WTC11 (cell line): ENCODE measurements at regions not wholly inside any gene's neighbourhood (a gene's known extent, or its start where the extent isn't known, plus 50 kb on each side); places are given as distances from the start of the nearest gene placed in this dataset.
A peak's percentile ranks its signal among the peaks of the same experiment; 100 is the strongest.

Experiments
- ATAC-seq: fragments of 200-7000 bp; cut with Tn5 transposase; 2 replicates; pipeline ENCODE4 v1.10.0; 2021; ENCODE audit warnings: mild to moderate bottlenecking, moderate library complexity
- CTCF ChIA-PET: fragments of 300-600 bp; sonication (Branson Sonifier 250); formaldehyde crosslinking; loops from one replicate; lab custom pipeline; 2021; ENCODE audit warnings: antibody characterized with exemption; lab: Charles Lee
- POLR2A ChIA-PET: fragments of 350-600 bp; sonication (Branson Sonifier 250); formaldehyde crosslinking; loops from one replicate; lab custom pipeline; 2021; ENCODE audit warnings: antibody characterized with exemption; lab: Charles Lee
- DNase-seq: peaks from one replicate; pipeline ENCODE4 v3.0.0; 2021; ENCODE audit warnings: low spot score
- H3K27ac Mint-ChIP-seq: 2 replicates; pipeline ENCODE4 v1.8.0; 2021; ENCODE audit warnings: mixed read lengths
- H3K27me3 Mint-ChIP-seq: 2 replicates; pipeline ENCODE4 v1.8.0; 2021; ENCODE audit warnings: low read depth, mild to moderate bottlenecking, moderate library complexity, mixed read lengths
- H3K36me3 Mint-ChIP-seq: 2 replicates; pipeline ENCODE4 v1.8.0; 2021; ENCODE audit warnings: mixed read lengths
- H3K4me1 Mint-ChIP-seq: 2 replicates; pipeline ENCODE4 v1.8.0; 2022; ENCODE audit warnings: mixed read lengths
- H3K4me3 Mint-ChIP-seq: 2 replicates; pipeline ENCODE4 v1.8.0; 2021; ENCODE audit warnings: mild to moderate bottlenecking, moderate library complexity, mixed read lengths
- H3K9me3 Mint-ChIP-seq: 2 replicates; pipeline ENCODE4 v1.8.0; 2021; ENCODE audit warnings: mixed read lengths
- ATF2 ChIP-seq: sonication (generic); formaldehyde crosslinking; IDR thresholded peaks from 2 replicates; pipeline ENCODE4 v1.8.1; 2022; ENCODE audit warnings: low read depth, missing genetic modification reagents, borderline replicate concordance
- CDX4 ChIP-seq: fragments of 250-450 bp; sonication (Bioruptor Pico); IDR thresholded peaks from 2 replicates; pipeline ENCODE4 v1.9.0; 2021; ENCODE audit warnings: moderate library complexity, mild to moderate bottlenecking, inconsistent platforms, borderline replicate concordance
- E2F1 ChIP-seq: sonication (generic); formaldehyde crosslinking; IDR thresholded peaks from 2 replicates; pipeline ENCODE4 v1.8.0; 2022; ENCODE audit warnings: mild to moderate bottlenecking, missing genetic modification reagents
- E2F5 ChIP-seq: sonication (generic); formaldehyde crosslinking; IDR thresholded peaks from 2 replicates; pipeline ENCODE4 v1.8.1; 2022; ENCODE audit warnings: mild to moderate bottlenecking, moderate library complexity, missing genetic modification reagents
- ELF4 ChIP-seq: sonication (generic); formaldehyde crosslinking; IDR thresholded peaks from 2 replicates; pipeline ENCODE4 v1.8.1; 2022; ENCODE audit warnings: low read depth, mild to moderate bottlenecking, moderate library complexity, missing genetic modification reagents
- EMX1 ChIP-seq: fragments of 250-450 bp; sonication (Bioruptor Pico); IDR thresholded peaks from 2 replicates; pipeline ENCODE4 v1.8.0; 2021; ENCODE audit warnings: mild to moderate bottlenecking
- ETV6 ChIP-seq: sonication (generic); formaldehyde crosslinking; IDR thresholded peaks from 2 replicates; pipeline ENCODE4 v1.8.1; 2022; ENCODE audit warnings: mild to moderate bottlenecking, missing genetic modification reagents
- FOXK1 ChIP-seq: sonication (generic); formaldehyde crosslinking; IDR thresholded peaks from 2 replicates; pipeline ENCODE4 v1.8.0; 2022; ENCODE audit warnings: mild to moderate bottlenecking, moderate library complexity, missing genetic modification reagents
- GABPB1 ChIP-seq: sonication (generic); formaldehyde crosslinking; IDR thresholded peaks from 2 replicates; pipeline ENCODE4 v1.8.1; 2023; ENCODE audit warnings: mild to moderate bottlenecking, missing genetic modification reagents
- HMGA2 ChIP-seq: fragments of 250-450 bp; sonication (Bioruptor Pico); IDR thresholded peaks from 2 replicates; pipeline ENCODE4 v1.4.0; 2021; ENCODE audit warnings: mild to moderate bottlenecking, moderate library complexity
- HMGXB4 ChIP-seq: sonication (generic); formaldehyde crosslinking; IDR thresholded peaks from 2 replicates; pipeline ENCODE4 v1.8.1; 2023; ENCODE audit warnings: mild to moderate bottlenecking, moderate library complexity, missing genetic modification reagents
- IRF2 ChIP-seq: sonication (generic); formaldehyde crosslinking; IDR thresholded peaks from 2 replicates; pipeline ENCODE4 v1.8.0; 2022; ENCODE audit warnings: low read depth, missing genetic modification reagents, borderline replicate concordance
- JAZF1 ChIP-seq: fragments of 250-450 bp; sonication (Bioruptor Pico); IDR thresholded peaks from 2 replicates; pipeline ENCODE4 v1.9.0; 2021; ENCODE audit warnings: moderate library complexity, mild to moderate bottlenecking, inconsistent platforms
- NFE2L1 ChIP-seq: sonication (generic); formaldehyde crosslinking; IDR thresholded peaks from 2 replicates; pipeline ENCODE4 v1.8.1; 2023; ENCODE audit warnings: missing genetic modification reagents
- NR2C2 ChIP-seq: sonication (generic); formaldehyde crosslinking; IDR thresholded peaks from 2 replicates; pipeline ENCODE4 v1.8.0; 2022; ENCODE audit warnings: mild to moderate bottlenecking, missing genetic modification reagents
- NR3C1 ChIP-seq: sonication (generic); formaldehyde crosslinking; conservative IDR thresholded peaks from 2 replicates; pipeline ENCODE4 v1.8.1; 2023; ENCODE audit warnings: low read depth, mild to moderate bottlenecking, missing genetic modification reagents
- RORB ChIP-seq: fragments of 250-450 bp; sonication (Bioruptor Pico); IDR thresholded peaks from 2 replicates; pipeline ENCODE4 v1.9.0; 2021; ENCODE audit warnings: mild to moderate bottlenecking
- SMAD3 ChIP-seq: sonication (generic); formaldehyde crosslinking; IDR thresholded peaks from 2 replicates; pipeline ENCODE4 v1.8.0; 2022; ENCODE audit warnings: missing genetic modification reagents, mild to moderate bottlenecking, borderline replicate concordance
- USF1 ChIP-seq: sonication (generic); formaldehyde crosslinking; IDR thresholded peaks from 2 replicates; pipeline ENCODE4 v1.8.0; 2022; ENCODE audit warnings: mild to moderate bottlenecking, missing genetic modification reagents
- USF2 ChIP-seq: sonication (generic); formaldehyde crosslinking; IDR thresholded peaks from 2 replicates; pipeline ENCODE4 v1.8.1; 2023; ENCODE audit warnings: mild to moderate bottlenecking, missing genetic modification reagents, moderate library complexity
- ZBTB21 ChIP-seq: sonication (generic); formaldehyde crosslinking; IDR thresholded peaks from 2 replicates; pipeline ENCODE4 v1.8.1; 2023; ENCODE audit warnings: mild to moderate bottlenecking, missing genetic modification reagents, borderline replicate concordance
- ZNF121 ChIP-seq: sonication (generic); formaldehyde crosslinking; IDR thresholded peaks from 2 replicates; pipeline ENCODE4 v1.8.0; 2023; ENCODE audit warnings: missing genetic modification reagents
- ZNF138 ChIP-seq: sonication (generic); formaldehyde crosslinking; conservative IDR thresholded peaks from 2 replicates; pipeline ENCODE4 v1.8.1; 2022; ENCODE audit warnings: mild to moderate bottlenecking, moderate library complexity, missing genetic modification reagents
- ZNF219 ChIP-seq: sonication (generic); formaldehyde crosslinking; IDR thresholded peaks from 2 replicates; pipeline ENCODE4 v1.8.0; 2023; ENCODE audit warnings: missing genetic modification reagents, mild to moderate bottlenecking, borderline replicate concordance
- ZNF232 ChIP-seq: sonication (generic); formaldehyde crosslinking; IDR thresholded peaks from 2 replicates; pipeline ENCODE4 v1.8.0; 2022; ENCODE audit warnings: mild to moderate bottlenecking, missing genetic modification reagents
- ZNF263 ChIP-seq: sonication (generic); formaldehyde crosslinking; IDR thresholded peaks from 2 replicates; pipeline ENCODE4 v1.8.1; 2022; ENCODE audit warnings: low read depth, mild to moderate bottlenecking, moderate library complexity, missing genetic modification reagents
- ZNF317 ChIP-seq: sonication (generic); formaldehyde crosslinking; IDR thresholded peaks from 2 replicates; pipeline ENCODE4 v1.8.1; 2023; ENCODE audit warnings: low read depth, mild to moderate bottlenecking, moderate library complexity, missing genetic modification reagents, borderline replicate concordance
- ZNF416 ChIP-seq: fragments of 250-450 bp; sonication (Bioruptor Pico); IDR thresholded peaks from 2 replicates; pipeline ENCODE4 v1.9.0; 2021; ENCODE audit warnings: mild to moderate bottlenecking, inconsistent platforms
- ZNF671 ChIP-seq: fragments of 250-450 bp; sonication (Bioruptor Pico); IDR thresholded peaks from 2 replicates; pipeline ENCODE4 v1.8.0; 2021; ENCODE audit warnings: mild to moderate bottlenecking
- ZSCAN18 ChIP-seq: fragments of 250-450 bp; sonication (Bioruptor Pico); IDR thresholded peaks from 2 replicates; pipeline ENCODE4 v2.1.2; 2022; ENCODE audit warnings: mild to moderate bottlenecking, moderate library complexity

GRCh38 chr11:120055646-120056045 lies 82.3 kb downstream of the TRIM29 start:
- H3K4me1 Mint-ChIP-seq, result peaks cover 51% of the 10 kb centered on the region
- H3K9me3 Mint-ChIP-seq, result peaks cover 22% of the 10 kb centered on the region
- POLR2A ChIA-PET, result interaction anchor here (0.6 to 0.7 kb wide), 3 partner anchors 13 to 496 kb away, joined by 4 to 9 read pairs (median 8); no protein-coding TSS in a partner anchor
- H3K27me3 Mint-ChIP-seq, result peaks cover 7% of the 10 kb centered on the region
- DNase-seq (no peak), ATAC-seq (peak; percentile 10)
- peak overlapping the region; percentile 52 for H3K27ac Mint-ChIP-seq
- TF ChIP-seq RORB (no peak), ZNF416 (CRISPR knock-in tag) (no peak), USF1 (no peak), ZNF671 (CRISPR knock-in tag) (no peak), ZNF138 (CRISPR knock-in tag) (no peak), E2F5 (no peak), HMGA2 (CRISPR knock-in tag) (no peak), FOXK1 (CRISPR knock-in tag) (no peak), ZBTB21 (no peak), ZNF232 (CRISPR knock-in tag) (no peak), ATF2 (CRISPR knock-in tag) (no peak), ZNF219 (no peak), NR3C1 (CRISPR knock-in tag) (no peak), ZNF121 (CRISPR knock-in tag) (no peak), HMGXB4 (CRISPR knock-in tag) (no peak), USF2 (CRISPR knock-in tag) (no peak), ETV6 (CRISPR knock-in tag) (no peak), IRF2 (CRISPR knock-in tag) (no peak)
- peaks cover 10% of the 10 kb centered on the region for H3K36me3 Mint-ChIP-seq
- no peak overlapping the region for H3K4me3 Mint-ChIP-seq
- CTCF ChIA-PET, result interaction anchor here (0.6 to 0.9 kb wide), 6 partner anchors 12 to 263 kb away, joined by 3 to 6 read pairs (median 4); no protein-coding TSS in a partner anchor

GRCh38 chr11:120054753-120055045 lies 83.2 kb downstream of the TRIM29 start:
- Mint-ChIP-seq H3K36me3 (peaks cover 10% of the 10 kb centered on the region), H3K4me1 (peaks cover 47% of the 10 kb centered on the region), H3K27me3 (peaks cover 7% of the 10 kb centered on the region), H3K27ac (no peak overlapping the region), H3K9me3 (peaks cover 22% of the 10 kb centered on the region), H3K4me3 (no peak overlapping the region)
- ATAC-seq, result no peak
- CTCF ChIA-PET, result no interaction called here
- POLR2A ChIA-PET, result no interaction called here
- DNase-seq, result no peak
- TF ChIP-seq ELF4 (no peak), EMX1 (CRISPR knock-in tag) (no peak), ZSCAN18 (CRISPR knock-in tag) (no peak), FOXK1 (CRISPR knock-in tag) (no peak), ZNF416 (CRISPR knock-in tag) (no peak), ZNF263 (CRISPR knock-in tag) (no peak), E2F1 (CRISPR knock-in tag) (no peak), SMAD3 (CRISPR knock-in tag) (no peak), JAZF1 (CRISPR knock-in tag) (no peak), GABPB1 (CRISPR knock-in tag) (no peak), ZNF317 (CRISPR knock-in tag) (no peak), CDX4 (CRISPR knock-in tag) (no peak), NFE2L1 (CRISPR knock-in tag) (no peak), NR2C2 (no peak)
